ENCODE measurements at regions not wholly inside any gene's neighbourhood (a gene's known extent, or its start where the extent isn't known, plus 50 kb on each side); places are given as distances from the start of the nearest gene placed in this dataset.
A peak's percentile ranks its signal among the peaks of the same experiment; 100 is the strongest.
"Not testable (repeated sequence)": the region's sequence is repeated elsewhere in the genome, so short reads cannot be mapped to it uniquely, and the experiment has no call there.

DNA sequence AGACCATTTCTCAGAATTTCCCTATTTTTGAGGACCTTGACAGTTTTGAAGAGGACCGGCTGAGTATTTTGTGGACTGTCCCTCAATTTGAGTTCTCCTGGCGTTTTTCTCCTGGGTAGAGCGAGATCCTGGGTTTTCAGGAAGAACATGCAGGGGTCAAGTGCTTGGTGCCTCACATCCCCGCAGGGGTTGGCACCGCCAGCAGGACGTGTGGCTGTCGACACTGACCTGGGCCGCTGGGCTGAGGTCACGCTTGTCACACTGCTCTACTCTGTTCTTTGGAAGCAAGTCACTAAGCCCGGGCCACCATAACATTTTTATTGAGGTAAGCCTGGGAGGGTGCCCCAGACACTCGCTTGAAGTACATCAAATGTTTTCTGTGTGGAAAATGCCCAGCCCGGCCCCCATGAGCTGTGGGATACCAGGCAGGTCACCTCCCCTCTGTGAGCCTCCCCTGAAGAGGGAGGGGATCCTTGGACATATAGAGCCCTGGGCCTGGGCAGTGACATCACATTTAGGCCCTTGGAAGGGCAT, 112.0 kb downstream of the NPIPB11 start:
- DNase-seq = not testable (repeated sequence)

DNA sequence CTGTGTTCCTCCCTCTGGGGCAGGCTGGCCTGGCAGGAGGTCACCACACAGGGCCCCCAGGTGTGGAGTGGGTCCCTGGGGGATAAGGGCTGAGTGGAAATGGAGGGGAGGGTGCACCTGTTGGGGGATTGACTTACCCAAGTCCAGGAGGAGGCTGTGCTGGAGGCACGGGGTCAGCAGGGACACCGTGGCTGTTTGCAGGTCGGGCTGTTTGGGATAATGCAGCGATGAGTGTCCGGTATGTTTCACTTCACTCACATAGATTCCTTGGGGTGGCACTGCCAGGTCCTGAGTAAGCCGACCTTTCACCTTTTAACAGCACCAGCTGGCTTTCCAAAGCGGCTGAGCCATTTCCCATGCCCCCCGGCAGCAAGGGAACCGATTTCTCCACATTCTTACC, 113.0 kb downstream of the NPIPB11 start:
- DNase-seq = not testable (repeated sequence)

DNA sequence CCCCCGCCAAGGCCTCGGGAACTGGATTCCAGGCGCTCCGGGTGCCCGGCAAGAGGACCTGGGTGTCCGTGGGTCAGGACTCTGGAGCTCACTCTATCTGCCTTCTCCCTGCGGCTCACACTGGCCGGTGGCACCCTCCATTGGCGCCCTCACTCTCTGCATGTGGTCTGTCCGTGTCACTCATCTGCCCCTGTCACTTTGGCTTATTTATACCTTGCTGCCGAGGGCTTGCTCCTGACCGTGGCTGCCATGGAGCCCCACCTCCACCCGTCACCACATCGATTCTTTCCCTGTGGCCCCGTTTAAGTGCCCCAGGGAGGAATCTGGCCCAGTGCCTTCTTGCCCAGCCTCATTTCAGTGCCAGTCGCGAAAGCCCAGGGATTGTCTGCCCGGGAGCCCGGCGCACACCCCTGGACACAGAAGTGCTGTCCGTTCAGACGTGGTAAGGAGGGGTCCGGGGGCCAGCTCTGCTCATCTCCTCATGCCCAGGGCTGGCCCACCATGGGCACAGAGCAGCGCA, 113.5 kb downstream of the NPIPB11 start:
- not testable (repeated sequence) for DNase-seq

DNA sequence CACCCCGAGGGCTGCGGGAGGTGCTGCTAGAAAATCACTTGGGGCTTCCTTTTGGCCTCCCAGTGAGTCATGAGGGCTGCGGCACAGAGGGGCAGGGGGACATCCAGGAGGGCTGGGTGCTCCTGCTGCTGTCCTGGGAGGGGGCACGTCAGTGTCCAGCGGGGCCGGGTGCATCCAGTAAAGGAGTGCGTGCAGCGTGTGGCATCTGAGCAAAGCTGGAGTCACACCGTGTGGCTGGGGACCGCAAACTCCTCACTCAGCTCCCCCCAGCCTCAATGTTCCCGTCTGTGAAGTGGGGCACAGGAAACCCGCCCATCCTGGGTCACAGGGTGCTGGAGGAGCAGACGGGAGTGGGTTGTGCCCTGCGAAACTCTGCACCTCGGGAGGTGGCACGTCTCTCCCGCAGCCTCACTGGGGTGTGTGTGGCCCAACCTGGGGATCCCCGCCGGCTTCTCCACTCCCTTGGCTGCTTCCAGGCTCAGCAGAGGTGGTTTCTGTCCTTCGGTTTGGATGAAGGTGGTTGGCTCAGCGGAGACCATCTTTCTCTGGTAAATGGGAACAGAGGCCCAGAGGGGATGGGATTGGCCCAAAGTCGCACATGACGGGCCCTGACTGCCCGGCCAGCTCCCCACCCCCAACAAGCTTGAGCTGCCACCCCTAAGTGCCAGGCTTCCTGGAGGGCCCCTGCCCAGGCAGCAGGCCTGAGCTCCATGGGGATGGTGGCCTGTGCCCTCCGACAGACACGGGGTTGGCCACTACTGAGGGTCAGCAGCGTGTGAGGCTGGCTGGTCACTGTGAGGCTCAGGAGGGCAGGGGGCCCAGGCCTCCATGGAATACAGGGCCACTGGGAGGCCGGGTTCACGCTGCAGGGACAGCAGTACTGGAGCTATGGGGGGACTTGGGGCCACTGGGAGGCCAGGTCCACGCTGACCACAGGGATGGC, 114.9 kb downstream of the NPIPB11 start:
- DNase-seq = not testable (repeated sequence)

DNA sequence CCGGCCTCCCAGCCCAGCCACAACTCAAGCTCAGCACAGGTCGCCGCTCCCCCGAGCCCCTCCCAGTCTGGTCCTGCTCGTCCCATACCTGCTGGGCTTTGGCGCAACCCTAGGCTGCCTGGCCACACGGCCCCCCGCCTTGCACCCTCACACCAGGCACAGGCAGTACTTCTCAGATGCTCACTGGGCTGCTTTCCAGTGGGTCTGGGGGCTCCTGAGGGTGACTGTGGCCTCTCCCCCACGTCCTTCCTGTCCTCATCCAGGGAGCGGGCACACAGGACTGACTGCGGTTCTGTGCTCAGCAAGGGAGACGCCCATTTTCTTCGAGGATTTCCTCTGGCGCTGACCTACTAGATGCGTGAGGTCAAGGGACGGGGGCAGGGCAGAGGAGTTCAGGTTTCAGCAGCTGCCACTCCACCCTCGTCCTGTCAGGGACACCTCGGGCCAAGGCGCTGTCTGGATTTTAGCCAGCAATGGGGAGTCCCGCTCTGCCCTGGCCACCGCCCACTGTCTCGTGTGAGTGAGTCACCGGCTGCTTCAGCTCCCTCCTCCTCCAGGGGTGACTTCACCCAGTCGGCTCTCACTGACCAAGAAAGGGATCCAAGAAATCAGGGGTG, 115.8 kb downstream of the NPIPB11 start:
- no peak for DNase-seq

DNA sequence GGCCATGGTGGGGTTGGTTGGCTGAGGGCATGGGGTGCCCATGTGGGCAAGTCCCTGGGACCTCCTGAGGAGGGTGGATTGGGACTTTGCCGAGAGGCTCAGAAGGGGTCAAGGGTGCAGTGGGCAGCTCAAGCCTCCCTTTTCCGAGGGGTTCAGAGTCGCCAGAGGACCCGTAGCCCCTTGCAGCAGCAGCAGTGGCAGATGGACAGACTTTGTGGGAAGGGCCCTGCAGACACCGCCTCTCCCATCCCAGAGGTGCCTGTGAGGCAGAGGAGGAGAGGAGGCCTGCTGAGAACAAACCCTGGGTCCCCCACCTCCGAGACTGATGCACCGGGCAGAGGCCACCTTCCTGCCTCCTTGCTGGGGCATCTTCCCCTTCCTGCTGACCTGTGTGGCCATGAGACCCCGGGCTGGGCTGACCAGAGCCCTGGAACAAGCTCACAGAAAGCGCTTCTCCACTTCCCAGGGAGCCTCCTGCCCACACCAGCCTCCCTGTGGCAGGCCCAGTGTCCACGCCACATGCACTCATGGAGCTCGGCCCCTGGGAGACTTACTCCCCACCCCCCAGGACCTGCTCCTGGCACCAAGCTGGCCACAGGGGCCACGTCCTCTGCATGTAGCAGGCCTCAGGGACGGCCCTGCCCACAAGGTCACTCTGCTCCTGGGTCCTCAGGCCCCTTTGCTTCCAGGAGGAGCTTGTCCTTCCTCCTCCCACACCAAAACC, 116.8 kb downstream of the NPIPB11 start:
- DNase-seq = not testable (repeated sequence)

DNA sequence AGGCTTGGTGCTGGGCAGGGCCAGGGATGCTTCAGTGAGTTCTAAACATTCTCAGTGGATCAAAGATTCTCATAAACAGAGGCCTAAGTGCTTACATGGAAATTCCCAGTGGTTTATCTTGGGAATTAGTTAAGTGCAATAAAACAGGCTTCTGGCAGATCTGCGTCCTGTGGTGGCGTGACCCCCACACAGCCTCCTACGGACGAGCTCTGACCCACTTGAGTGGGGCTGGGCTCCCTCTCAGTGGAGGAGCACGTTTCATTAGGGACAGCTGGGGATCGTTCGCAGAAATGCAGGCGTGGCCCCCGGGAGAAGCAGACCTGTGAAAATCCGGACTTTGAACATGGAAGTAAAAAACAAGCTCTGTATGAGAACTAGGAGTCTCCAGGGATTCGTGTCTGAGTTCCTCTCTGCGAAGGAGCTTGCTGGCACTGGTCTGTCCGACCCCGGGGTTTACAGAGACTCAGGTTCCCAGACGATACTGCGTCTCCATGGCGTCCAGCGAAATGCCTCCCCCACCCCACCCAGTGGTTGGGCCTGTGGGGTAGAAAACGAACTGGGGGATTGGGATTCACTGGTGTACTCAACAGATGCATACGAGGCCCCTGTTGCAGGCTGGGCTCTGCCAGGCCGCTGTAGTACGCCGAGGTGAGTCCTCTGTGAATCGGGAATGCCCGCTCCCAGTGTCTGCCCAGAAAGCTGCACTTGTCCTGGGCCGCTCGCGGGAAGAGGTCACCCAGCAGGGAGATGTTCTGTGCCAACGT, 117.6 kb downstream of the NPIPB11 start:
- peak in 1 of 2 experiments; percentile 28 for DNase-seq

DNA sequence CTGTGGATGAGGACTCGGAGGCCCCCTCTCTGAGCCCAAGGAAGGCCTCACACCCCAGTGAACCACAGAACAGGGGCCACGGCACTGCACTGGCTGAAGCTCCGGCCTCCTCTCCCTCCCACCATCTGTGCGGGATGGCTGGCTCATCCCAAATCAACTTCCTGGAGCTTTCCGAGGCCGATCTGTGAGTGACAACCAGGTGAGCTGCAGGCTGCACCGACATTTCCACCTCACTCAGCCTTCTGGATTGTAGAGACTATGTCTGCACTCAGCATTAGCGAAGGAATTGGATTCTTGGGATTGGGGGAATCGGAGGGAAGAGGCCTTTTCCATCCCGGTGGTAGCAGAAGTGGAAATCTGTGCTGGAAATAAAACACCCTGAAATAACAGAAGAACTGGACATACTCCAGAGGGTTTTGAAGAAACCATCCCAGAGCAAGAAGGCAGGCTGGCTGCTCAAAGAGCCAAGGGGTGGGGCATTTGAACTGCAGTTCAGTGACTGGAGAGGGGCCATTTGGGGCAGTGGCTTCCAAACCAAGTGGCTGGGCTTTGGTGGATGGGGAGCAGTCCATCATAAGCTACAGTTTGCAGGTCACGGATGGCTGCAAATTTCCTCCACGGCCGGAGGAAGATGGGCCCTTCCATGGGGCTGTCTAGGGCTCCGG, 118.5 kb downstream of the NPIPB11 start:
- not testable (repeated sequence) for DNase-seq

DNA sequence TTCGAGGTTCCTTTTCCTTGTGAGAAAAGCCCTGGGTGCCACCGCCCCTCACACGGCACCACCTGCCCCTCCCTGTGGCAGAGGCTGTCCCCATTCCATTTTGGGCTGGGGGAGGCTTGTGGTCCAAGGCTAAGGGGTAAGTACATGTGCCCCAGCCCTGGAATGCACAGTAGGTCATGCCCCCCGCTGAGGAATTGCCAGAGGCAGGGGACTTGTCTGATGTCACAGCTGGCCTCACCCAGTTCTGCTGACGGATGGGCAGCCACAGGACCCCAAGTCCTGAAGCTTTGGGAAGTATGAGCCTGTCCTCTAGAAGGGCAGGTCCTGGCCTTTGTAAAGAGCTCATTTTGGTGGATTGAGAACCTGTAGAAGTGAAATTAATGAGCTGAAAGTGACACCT, 119.3 kb downstream of the NPIPB11 start:
- not testable (repeated sequence) for DNase-seq

DNA sequence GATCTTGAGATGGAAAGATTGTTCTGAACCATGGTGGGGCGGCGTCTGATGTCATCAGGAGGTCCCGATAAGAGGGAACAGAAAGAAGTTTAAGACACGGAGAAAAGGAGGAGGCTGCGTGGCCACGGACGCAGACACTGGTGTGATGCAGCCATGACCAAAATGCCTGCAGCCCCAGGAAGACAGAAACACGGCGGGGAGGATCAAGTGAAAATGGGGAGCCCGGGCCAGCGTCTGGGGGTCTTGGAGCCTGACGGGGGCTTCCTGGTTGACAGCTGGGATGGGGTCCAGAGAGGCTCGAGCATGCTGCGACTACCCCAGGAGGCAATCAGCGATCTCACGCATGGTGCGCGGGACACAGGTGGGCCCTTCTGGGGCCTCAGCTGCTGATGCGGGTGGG, 119.7 kb downstream of the NPIPB11 start:
- DNase-seq = not testable (repeated sequence)

DNA sequence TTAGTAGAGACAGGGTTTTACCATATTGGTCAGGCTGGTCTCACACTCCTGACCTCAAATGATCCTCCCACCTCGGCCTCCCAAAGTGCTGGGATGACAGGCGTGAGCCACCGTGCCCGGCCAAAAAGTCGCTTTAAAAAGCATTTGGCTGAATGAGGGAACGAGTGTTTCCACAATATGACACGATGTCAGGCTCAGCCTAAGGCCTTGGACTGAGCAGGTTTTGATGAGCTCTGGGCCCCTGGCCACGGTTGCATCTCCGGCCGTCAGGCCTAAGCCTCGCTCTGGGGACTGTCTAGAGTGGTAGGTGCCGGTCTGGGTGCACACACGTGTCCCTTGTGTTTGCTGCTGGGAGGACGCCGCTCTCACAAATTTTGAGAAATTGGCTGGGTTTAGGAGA, 120.3 kb downstream of the NPIPB11 start:
- DNase-seq = not testable (repeated sequence)

DNA sequence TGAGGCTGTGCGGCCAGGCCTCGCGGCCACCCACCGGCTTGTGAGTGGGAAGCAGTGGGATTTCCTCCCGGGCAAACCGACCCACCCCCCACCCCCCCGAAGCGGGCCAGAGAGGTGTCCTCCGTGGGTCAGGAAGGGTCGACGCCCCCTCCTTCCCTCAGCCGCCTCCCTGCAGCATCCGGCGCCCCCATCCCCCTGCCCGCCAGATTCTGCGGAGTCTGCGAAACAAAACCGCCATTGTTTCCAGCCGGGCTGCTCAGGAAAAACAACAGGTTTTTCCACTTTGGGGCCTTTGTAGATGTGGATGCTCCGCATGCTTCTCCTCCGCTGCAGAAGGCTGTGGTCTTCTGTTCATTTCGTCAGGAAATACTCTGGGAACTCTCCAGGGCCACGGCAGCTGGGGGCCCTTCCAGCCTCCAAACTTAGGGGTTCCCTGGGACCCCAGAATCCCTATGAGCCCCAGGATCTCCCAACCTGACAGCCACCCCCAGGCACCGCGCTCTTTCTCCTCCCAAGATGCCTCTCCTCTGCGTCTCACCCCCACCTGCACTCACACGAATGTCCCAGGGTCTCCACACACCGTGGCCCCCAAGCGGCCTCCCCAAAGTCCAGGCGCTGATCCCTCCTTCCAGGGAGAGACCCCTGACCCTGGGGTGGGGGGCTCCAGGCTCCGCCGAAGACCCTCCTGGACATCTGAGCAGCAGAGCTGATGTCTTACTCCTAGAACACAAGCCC, 121.2 kb downstream of the NPIPB11 start:
- DNase-seq = peak; percentile 45 to 82

DNA sequence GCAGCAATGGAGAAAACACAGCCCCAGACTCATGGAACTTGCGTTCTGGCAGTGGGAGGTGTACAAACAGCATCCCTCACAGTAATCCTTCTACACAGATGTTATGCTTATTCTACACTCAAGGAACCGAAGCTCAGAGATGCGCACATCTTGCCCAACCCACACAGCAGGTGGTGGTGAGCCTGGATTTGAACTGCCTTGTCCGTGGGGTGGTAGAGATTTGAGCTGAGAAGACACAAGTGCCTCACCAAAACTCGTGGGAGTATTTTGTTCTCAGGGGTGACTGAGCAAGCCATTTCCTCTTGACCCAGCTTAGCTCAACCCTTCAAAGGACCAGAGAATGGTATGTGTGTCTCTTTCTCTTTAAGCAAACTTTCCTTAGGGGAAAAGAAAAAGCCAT, 121.8 kb downstream of the NPIPB11 start:
- DNase-seq = not testable (repeated sequence)

DNA sequence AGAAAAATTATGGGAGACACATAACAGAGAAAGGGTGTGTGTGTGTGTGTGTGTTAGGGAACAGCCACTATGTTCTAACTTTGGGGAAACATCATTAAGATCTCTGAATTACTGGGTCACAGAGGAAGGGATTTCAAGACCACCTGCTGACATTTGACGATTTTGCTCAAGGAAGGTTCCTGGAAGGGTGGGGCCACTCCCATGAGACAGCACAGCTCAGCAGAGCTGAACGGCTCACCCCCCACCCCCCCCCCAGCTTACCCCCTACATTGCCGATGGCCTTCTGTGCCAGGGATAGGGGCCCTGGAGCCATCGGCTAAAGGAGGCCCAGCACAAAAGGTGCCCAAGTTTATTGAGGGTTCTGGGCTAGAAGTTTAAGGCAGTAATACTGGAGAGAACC, 122.4 kb downstream of the NPIPB11 start:
- DNase-seq = not testable (repeated sequence)

DNA sequence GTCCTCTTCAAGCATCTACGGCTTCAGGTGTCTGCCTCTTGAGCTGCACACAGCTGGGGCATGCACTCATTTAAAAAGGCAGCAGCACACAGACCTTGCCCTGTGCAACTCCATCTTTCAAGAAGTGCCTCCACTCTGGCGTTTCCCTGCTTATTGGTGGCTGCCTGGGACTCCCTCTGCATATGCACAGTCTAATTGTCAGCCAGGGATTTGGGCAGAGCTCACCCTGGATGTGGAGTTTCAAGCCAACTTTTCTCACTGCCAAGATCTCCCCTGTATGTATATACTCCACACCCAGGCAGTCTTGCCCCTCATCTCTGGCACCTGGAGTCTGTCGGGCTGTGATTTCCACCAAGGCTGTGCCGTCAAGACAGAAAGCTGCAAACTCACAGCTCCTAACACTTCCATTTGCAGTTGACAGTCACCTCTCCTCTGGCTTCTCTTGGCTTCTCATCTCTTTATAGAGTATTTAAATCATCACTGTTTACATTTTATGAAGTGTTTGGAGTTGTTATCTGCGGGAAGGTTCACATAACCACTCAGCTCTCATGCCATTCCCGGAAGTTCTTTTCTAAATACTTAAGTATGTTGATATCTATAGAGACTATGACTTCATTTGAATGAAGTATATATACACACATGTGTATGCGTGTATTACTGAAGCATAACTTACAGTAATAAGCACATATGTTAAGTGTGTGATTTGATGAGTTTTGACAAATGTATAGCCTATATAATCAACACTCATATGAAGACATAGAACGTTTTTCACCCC, 128.2 kb downstream of the NPIPB11 start:
- not testable (repeated sequence) for DNase-seq

DNA sequence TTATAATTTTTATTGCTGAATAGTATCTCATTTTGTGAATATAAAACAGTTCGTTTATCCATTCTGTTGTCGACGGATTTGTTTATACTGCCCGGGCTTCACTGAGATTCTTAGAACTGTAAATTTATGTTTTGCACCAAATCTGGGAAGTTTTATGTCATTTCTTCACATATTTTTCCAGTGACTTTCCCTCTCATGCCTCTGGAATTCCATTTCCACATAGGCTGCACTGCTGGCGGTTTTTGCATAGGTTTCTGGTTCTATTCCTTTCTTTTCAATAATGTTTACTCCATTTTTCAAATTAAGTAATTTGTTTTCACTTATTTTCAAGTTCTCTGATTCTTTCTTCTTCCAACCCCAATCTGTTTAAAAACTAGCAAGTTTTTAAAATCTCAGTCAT, 130.1 kb downstream of the NPIPB11 start:
- DNase-seq = not testable (repeated sequence)

DNA sequence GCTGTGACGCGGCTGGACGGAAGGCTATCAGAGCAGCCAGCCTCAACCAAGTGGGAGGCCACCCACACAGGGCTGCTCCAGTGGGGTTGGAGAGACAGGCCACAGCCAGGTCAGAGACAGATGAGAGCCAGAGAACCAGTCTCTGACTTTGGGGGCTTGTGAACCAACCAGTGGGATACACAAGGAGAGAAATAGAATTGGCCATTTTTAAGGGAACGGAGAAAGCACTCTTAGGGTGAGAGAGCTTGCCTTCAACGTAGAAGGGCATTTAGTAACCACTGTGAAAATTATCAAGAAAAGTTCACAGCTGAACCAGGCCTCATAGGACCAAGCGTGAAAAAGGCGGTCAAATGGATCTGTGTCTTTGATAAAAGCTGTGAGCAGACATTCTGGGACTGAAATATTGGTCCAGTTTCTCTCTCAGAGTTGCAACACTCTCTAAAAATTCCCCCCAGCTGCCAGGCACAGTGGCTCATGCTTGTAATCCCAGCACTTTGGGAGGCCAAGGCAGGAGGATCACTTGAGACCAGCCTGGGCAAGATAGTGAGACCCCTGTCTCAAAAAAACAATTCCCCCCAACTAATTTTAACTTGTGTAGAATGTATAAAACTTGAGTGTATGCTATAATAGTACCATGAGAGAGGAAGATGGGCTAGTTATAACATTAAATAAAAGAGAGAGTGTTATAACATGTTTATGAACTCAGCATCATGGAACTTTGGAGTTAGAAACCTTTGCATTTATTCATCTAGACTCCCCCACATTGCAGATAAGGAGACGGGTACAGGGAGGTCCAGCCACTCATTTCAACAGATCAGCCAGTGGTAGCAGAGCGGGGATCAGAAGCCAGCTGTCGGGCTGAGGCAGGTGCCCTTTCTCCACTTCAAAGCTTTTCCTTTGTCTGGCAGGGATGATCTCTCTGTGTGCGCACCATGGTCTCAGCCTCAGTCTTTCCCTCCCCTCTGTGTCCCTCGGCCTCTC, 132.2 kb downstream of the NPIPB11 start:
- DNase-seq = not testable (repeated sequence)

DNA sequence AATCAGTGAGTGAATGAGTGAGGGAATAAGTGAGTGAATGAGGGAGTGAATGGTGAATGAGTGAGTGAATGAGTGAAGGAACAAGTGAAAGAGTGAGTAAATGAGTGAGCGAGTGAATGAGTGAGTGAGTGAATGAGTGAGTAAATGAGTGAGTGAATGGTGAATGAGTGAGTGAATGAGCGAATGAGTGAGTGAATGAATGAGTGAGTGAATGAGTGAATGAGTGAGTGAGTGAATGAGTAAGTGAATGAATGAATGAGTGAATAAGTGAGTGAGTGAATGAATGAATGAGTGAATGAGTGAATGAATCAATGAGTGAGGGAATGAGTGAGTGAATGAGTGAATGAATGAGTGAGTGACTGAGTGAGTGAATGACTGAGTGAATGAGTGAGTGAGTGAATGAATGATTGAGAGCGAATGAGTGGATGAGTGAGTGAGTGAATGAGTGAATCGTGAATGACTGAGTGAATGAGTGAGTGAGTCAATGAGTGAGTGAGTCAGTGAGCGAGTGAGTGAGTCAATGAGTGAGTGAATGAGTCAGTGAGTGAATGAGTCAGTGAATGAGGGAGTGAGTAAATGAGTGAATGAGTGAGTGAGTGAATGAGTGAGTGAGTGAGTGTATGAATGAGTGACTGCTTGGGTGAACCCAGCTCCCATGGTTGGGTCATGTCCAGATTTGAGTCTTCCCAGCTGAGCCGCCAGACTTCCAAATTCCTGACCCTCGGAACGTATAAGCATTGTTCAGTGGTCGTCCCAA, 133.0 kb downstream of the NPIPB11 start:
- DNase-seq = not testable (repeated sequence)

All from NCI-H526 (cell line).